Right renal cortex interstitium (tissue), 3 donors: ENCODE measurements at regions not wholly inside any gene's neighbourhood (a gene's known extent, or its start where the extent isn't known, plus 50 kb on each side); places are given as distances from the start of the nearest gene placed in this dataset.

Experiments
- DNase-seq, 3 donors: peaks; one replicate each; pipeline ENCODE4 v3.0.0-alpha.2; 2013; ENCODE audit warnings: low read depth in 3 of 3, low spot score in 2 of 3

- DNase-seq = no peak
Measured at GRCh38 chr13:60645676-60646075, 248.7 kb downstream of the TDRD3 start.

- no peak for DNase-seq
Measured at GRCh38 chr13:60642552-60642951, 245.5 kb downstream of the TDRD3 start.

GRCh38 chr13:60629158-60629557, 232.1 kb downstream of the TDRD3 start:
- no peak for DNase-seq

- DNase-seq = peak in 2 of 3 donors; percentile 27 to 36
Measured at GRCh38 chr13:60627071-60627686, 230.2 kb downstream of the TDRD3 start.
